Panc1 (cell line): ENCODE measurements at regions not wholly inside any gene's neighbourhood (a gene's known extent, or its start where the extent isn't known, plus 50 kb on each side); places are given as distances from the start of the nearest gene placed in this dataset.

ENCODE experiments used
- ATAC-seq: fragments of 200-7000 bp; cut with Tn5 transposase; 2 replicates; pipeline ENCODE4 v1.9.1; 2020; ENCODE audit warnings: mild to moderate bottlenecking, moderate library complexity
- BruUV-seq: library from RNA; stranded (reverse); fragments of 400-500 nt; replicated peaks from 2 replicates; lab custom pipeline; 2021; lab: Mats Ljungman, UMichigan
- CTCF ChIA-PET: fragments of 300-600 bp; sonication (Branson Sonifier 250); formaldehyde crosslinking; loops from one replicate; lab custom pipeline; 2022; ENCODE audit warnings: antibody characterized with exemption; lab: Charles Lee
- POLR2A ChIA-PET: fragments of 300-600 bp; sonication (Branson Sonifier 250); formaldehyde crosslinking; loops from one replicate; lab custom pipeline; 2022; ENCODE audit warnings: antibody characterized with exemption; lab: Charles Lee
- DNase-seq: peaks from one replicate; pipeline ENCODE4 v3.0.0-alpha.2; 2010; ENCODE audit warnings: low read depth, low spot score
- H3K27ac ChIP-seq: 2 replicates; pipeline ENCODE4 v1.5.1; 2011; ENCODE audit warnings: mild to moderate bottlenecking, low read length, inconsistent platforms
- H3K27me3 ChIP-seq: fragments of 200-500 bp; sonication (Bioruptor generic); 2 replicates; pipeline ENCODE4 v1.6.0; 2014; ENCODE audit warnings: low read length, inconsistent platforms; ENCODE audit not compliant: control insufficient read depth, insufficient read depth
- H3K36me3 ChIP-seq: fragments of 200-500 bp; sonication (Bioruptor generic); 2 replicates; pipeline ENCODE4 v1.5.1; 2014; ENCODE audit warnings: inconsistent platforms, mild to moderate bottlenecking, low read length, moderate library complexity; ENCODE audit not compliant: control insufficient read depth, insufficient read depth
- H3K4me1 ChIP-seq: 2 replicates; pipeline ENCODE4 v1.5.1; 2011; ENCODE audit warnings: inconsistent platforms, mild to moderate bottlenecking, low read length, moderate library complexity; ENCODE audit not compliant: control insufficient read depth, insufficient read depth
- H3K4me3 ChIP-seq, 2 experiments: 2 replicates each; pipeline ENCODE4 v1.5.1; 2011 to 2012; ENCODE audit warnings: low read depth in 2 of 2, low read length in 2 of 2, mild to moderate bottlenecking in 2 of 2, inconsistent platforms in 1 of 2, moderate library complexity in 1 of 2
- H3K9me3 ChIP-seq: fragments of 200-500 bp; sonication (Bioruptor generic); 2 replicates; pipeline ENCODE4 v1.5.1; 2014; ENCODE audit warnings: low read depth, mild to moderate bottlenecking, inconsistent platforms, low read length, moderate library complexity; ENCODE audit not compliant: control insufficient read depth, insufficient read depth
- POLR2AphosphoS5 ChIP-seq: IDR thresholded peaks from 2 replicates; pipeline ENCODE4 v1.6.1; 2012; ENCODE audit warnings: mild to moderate bottlenecking, low read depth, low read length, moderate library complexity
- SIN3A ChIP-seq: IDR thresholded peaks from 2 replicates; pipeline ENCODE4 v1.6.1; 2012; ENCODE audit warnings: low read depth, mild to moderate bottlenecking, low read length, moderate library complexity, borderline replicate concordance; ENCODE audit not compliant: insufficient read depth
- TCF7L2 ChIP-seq: IDR thresholded peaks from 2 replicates; pipeline ENCODE4 v1.6.1; 2011; ENCODE audit warnings: mild to moderate bottlenecking, low read depth, low read length, inconsistent platforms
- in situ Hi-C: cut with HindIII; loops from 2 replicates; pipeline ENCODE4 v1.10.0; 2016; ENCODE audit warnings: low sequenced_read_pairs, low pct_unique_long_range_greater_than_20kb
- intact Hi-C: fragments of 100-400 bp; cut with micrococcal nuclease; formaldehyde crosslinking; loops from one replicate; pipeline ENCODE4 v1.10.0; 2022; ENCODE audit not compliant: unreplicated experiment
- TF ChIP-seq, protein P1 (sequence below), 2 experiments: IDR thresholded peaks; 2 replicates each; pipeline ENCODE4 v1.6.1; 2011 to 2012; ENCODE audit warnings: low read depth in 2 of 2, control low read depth in 1 of 2, low read length in 1 of 2, mild to moderate bottlenecking in 1 of 2, moderate library complexity in 1 of 2; ENCODE audit not compliant: insufficient read depth in 1 of 2
- TF ChIP-seq, protein P2 (sequence below): fragments of 450-650 bp; IDR thresholded peaks from 2 replicates; pipeline ENCODE4 v1.5.1; 2017; ENCODE audit warnings: mild to moderate bottlenecking

- BruUV-seq = no TSS peak
- ATAC-seq = no peak
Measured at GRCh38 chrX:14440106-14440505, 89.2 kb upstream of the GLRA2 start.

GRCh38 chrX:14427614-14428013, 101.7 kb upstream of the GLRA2 start:
- Histone ChIP-seq H3K36me3 (no peaks in the 10 kb centered on the region), H3K27ac (no peak overlapping the region), H3K4me3 (no peak overlapping the region), H3K4me1 (no peaks in the 10 kb centered on the region), H3K9me3 (no peaks in the 10 kb centered on the region), H3K27me3 (no peaks in the 10 kb centered on the region)
- intact Hi-C loops (no loop called here), in situ Hi-C loops (no loop called here)
- no peak for DNase-seq
- BruUV-seq = no TSS peak
- no peak for ATAC-seq
- POLR2A ChIA-PET = no interaction called here
- TF ChIP-seq SIN3A (no peak), TCF7L2 (no peak), POLR2AphosphoS5 (no peak)
- TF ChIP-seq, protein P1, sequence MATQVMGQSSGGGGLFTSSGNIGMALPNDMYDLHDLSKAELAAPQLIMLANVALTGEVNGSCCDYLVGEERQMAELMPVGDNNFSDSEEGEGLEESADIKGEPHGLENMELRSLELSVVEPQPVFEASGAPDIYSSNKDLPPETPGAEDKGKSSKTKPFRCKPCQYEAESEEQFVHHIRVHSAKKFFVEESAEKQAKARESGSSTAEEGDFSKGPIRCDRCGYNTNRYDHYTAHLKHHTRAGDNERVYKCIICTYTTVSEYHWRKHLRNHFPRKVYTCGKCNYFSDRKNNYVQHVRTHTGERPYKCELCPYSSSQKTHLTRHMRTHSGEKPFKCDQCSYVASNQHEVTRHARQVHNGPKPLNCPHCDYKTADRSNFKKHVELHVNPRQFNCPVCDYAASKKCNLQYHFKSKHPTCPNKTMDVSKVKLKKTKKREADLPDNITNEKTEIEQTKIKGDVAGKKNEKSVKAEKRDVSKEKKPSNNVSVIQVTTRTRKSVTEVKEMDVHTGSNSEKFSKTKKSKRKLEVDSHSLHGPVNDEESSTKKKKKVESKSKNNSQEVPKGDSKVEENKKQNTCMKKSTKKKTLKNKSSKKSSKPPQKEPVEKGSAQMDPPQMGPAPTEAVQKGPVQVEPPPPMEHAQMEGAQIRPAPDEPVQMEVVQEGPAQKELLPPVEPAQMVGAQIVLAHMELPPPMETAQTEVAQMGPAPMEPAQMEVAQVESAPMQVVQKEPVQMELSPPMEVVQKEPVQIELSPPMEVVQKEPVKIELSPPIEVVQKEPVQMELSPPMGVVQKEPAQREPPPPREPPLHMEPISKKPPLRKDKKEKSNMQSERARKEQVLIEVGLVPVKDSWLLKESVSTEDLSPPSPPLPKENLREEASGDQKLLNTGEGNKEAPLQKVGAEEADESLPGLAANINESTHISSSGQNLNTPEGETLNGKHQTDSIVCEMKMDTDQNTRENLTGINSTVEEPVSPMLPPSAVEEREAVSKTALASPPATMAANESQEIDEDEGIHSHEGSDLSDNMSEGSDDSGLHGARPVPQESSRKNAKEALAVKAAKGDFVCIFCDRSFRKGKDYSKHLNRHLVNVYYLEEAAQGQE (IDR thresholded peaks at IDR 0.05; ENCODE audit: insufficient read depth in 1 of 2, low read depth in 2 of 2, low read length in 1 of 2) = no peak
- TF ChIP-seq, protein P2, sequence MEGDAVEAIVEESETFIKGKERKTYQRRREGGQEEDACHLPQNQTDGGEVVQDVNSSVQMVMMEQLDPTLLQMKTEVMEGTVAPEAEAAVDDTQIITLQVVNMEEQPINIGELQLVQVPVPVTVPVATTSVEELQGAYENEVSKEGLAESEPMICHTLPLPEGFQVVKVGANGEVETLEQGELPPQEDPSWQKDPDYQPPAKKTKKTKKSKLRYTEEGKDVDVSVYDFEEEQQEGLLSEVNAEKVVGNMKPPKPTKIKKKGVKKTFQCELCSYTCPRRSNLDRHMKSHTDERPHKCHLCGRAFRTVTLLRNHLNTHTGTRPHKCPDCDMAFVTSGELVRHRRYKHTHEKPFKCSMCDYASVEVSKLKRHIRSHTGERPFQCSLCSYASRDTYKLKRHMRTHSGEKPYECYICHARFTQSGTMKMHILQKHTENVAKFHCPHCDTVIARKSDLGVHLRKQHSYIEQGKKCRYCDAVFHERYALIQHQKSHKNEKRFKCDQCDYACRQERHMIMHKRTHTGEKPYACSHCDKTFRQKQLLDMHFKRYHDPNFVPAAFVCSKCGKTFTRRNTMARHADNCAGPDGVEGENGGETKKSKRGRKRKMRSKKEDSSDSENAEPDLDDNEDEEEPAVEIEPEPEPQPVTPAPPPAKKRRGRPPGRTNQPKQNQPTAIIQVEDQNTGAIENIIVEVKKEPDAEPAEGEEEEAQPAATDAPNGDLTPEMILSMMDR = no peak
- CTCF ChIA-PET = no interaction called here

More at GRCh38 chrX:14440106-14440505, 89.2 kb upstream of the GLRA2 start:
- Histone ChIP-seq H3K27me3 (no peaks in the 10 kb centered on the region), H3K9me3 (no peaks in the 10 kb centered on the region), H3K36me3 (no peaks in the 10 kb centered on the region), H3K4me1 (no peaks in the 10 kb centered on the region), H3K27ac (no peak overlapping the region), H3K4me3 (no peak overlapping the region)
- TF ChIP-seq, protein P2 = no peak
- TF ChIP-seq SIN3A (no peak), TCF7L2 (no peak), POLR2AphosphoS5 (no peak)
- TF ChIP-seq, protein P1 (IDR thresholded peaks at IDR 0.05; ENCODE audit: insufficient read depth in 1 of 2, low read depth in 2 of 2, low read length in 1 of 2) = no peak
- in situ Hi-C loops = no loop called here
- ChIA-PET CTCF (no interaction called here), POLR2A (no interaction called here)
- intact Hi-C loops = no loop called here
- no peak for DNase-seq
